GM04503 (cell line): ENCODE measurements at regions not wholly inside any gene's neighbourhood (a gene's known extent, or its start where the extent isn't known, plus 50 kb on each side); places are given as distances from the start of the nearest gene placed in this dataset.
"Not testable (repeated sequence)": the region's sequence is repeated elsewhere in the genome, so short reads cannot be mapped to it uniquely, and the experiment has no call there.

Experiments
- DNase-seq: peaks from one replicate; pipeline ENCODE4 v3.0.0-alpha.2; 2012; ENCODE audit warnings: low read depth

- DNase-seq, result not testable (repeated sequence)
Observed at GRCh38 chr5:17083276-17083675, 134.2 kb upstream of the BASP1 start.

GRCh38 chr5:17087035-17087434 is 130.4 kb upstream of the BASP1 start:
- peak; percentile 56 for DNase-seq

- DNase-seq, result no peak
Observed at GRCh38 chr5:17088051-17088450, 129.4 kb upstream of the BASP1 start.

- no peak for DNase-seq
Observed at GRCh38 chr5:17089001-17089400, 128.4 kb upstream of the BASP1 start.

GRCh38 chr5:17089690-17090089 is 127.7 kb upstream of the BASP1 start:
- DNase-seq, result peak; percentile 47

- DNase-seq, result no peak
Observed at GRCh38 chr5:17090839-17091238, 126.6 kb upstream of the BASP1 start.

- DNase-seq, result no peak
Observed at GRCh38 chr5:17094830-17095229, 122.6 kb upstream of the BASP1 start.

- no peak for DNase-seq
Observed at GRCh38 chr5:17096952-17097695, 120.3 kb upstream of the BASP1 start.

- no peak for DNase-seq
Observed at GRCh38 chr5:17099946-17100345, 117.5 kb upstream of the BASP1 start.

GRCh38 chr5:17103461-17103860 is 114.0 kb upstream of the BASP1 start:
- DNase-seq, result no peak

- peak; percentile 61 for DNase-seq
Observed at GRCh38 chr5:17105744-17106418, 111.5 kb upstream of the BASP1 start.

- DNase-seq, result no peak
Observed at GRCh38 chr5:17106521-17106920, 110.9 kb upstream of the BASP1 start.

GRCh38 chr5:17112091-17112716 is 105.2 kb upstream of the BASP1 start:
- not testable (repeated sequence) for DNase-seq

- peak; percentile 71 for DNase-seq
Observed at GRCh38 chr5:17113174-17113958, 104.1 kb upstream of the BASP1 start.

- no peak for DNase-seq
Observed at GRCh38 chr5:17114233-17114632, 103.2 kb upstream of the BASP1 start.

- no peak for DNase-seq
Observed at GRCh38 chr5:17114715-17115599, 102.5 kb upstream of the BASP1 start.

- no peak for DNase-seq
Observed at GRCh38 chr5:17115855-17116254, 101.6 kb upstream of the BASP1 start.

GRCh38 chr5:17118631-17119030 is 98.8 kb upstream of the BASP1 start:
- peak; percentile 71 for DNase-seq

GRCh38 chr5:17120209-17120608 is 97.2 kb upstream of the BASP1 start:
- no peak for DNase-seq

GRCh38 chr5:17121776-17122175 is 95.7 kb upstream of the BASP1 start:
- no peak for DNase-seq

GRCh38 chr5:17123010-17123409 is 94.4 kb upstream of the BASP1 start:
- peak; percentile 61 for DNase-seq
